Astrocyte of the spinal cord (primary cell): ENCODE measurements at regions not wholly inside any gene's neighbourhood (a gene's known extent, or its start where the extent isn't known, plus 50 kb on each side); places are given as distances from the start of the nearest gene placed in this dataset.
"Not testable (repeated sequence)": the region's sequence is repeated elsewhere in the genome, so short reads cannot be mapped to it uniquely, and the experiment has no call there.

Source experiments
- DNase-seq: peaks from one replicate; pipeline ENCODE4 v3.0.0; 2011; ENCODE audit warnings: low read depth, low spot score
- H3K4me3 ChIP-seq: 2 replicates; pipeline ENCODE4 v1.5.1; 2011; ENCODE audit warnings: low read depth, mild to moderate bottlenecking, low read length, moderate library complexity
- in situ Hi-C: cut with HindIII; loops from 2 replicates; pipeline ENCODE4 v1.10.0; 2017; ENCODE audit warnings: low sequenced_read_pairs
- TF ChIP-seq, protein P1 (sequence below): IDR thresholded peaks from 2 replicates; pipeline ENCODE4 v1.5.1; 2012; ENCODE audit warnings: low read depth, mild to moderate bottlenecking, low read length, inconsistent platforms

DNA sequence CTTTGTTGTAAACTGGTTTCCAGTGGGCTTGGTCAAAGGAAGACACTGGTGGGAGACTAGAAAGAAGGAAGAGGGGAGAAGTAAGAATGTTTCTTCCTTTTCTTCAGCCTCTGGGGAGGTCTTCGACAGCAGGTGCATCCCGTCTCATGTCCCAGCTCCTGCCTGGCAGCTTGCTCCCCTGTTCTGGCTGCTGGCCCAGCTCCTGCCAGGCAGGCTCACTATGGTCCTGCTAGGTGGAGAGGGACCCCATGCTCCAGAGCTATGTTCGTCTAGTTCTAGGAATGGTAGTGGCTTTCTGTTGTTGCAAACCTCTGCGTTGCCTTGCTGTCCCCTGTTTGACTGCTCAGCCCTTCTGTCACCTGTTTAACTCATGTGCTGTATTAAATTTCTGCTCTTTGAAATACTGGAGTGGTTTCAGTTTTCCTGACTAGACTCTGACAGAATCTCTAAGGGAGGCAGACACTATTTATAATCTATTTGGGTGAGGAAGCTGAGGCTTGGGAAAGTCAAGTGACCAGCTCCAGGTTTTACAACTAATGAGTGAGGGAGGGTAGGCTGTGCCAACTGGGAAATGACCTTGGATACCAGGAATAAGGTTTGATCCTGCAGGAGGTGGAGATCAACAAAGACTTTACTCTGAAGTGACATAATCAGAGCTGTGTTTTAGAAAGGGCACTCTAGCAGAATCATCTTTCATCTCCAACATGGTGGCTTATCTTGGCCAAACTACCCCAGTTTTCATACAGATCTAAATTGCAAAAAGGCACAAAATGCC lies 94.7 kb upstream of the DDHD1 start:
- no peak overlapping the region for H3K4me3 ChIP-seq
- in situ Hi-C loops = no loop called here
- DNase-seq = no peak
- TF ChIP-seq, protein P1, sequence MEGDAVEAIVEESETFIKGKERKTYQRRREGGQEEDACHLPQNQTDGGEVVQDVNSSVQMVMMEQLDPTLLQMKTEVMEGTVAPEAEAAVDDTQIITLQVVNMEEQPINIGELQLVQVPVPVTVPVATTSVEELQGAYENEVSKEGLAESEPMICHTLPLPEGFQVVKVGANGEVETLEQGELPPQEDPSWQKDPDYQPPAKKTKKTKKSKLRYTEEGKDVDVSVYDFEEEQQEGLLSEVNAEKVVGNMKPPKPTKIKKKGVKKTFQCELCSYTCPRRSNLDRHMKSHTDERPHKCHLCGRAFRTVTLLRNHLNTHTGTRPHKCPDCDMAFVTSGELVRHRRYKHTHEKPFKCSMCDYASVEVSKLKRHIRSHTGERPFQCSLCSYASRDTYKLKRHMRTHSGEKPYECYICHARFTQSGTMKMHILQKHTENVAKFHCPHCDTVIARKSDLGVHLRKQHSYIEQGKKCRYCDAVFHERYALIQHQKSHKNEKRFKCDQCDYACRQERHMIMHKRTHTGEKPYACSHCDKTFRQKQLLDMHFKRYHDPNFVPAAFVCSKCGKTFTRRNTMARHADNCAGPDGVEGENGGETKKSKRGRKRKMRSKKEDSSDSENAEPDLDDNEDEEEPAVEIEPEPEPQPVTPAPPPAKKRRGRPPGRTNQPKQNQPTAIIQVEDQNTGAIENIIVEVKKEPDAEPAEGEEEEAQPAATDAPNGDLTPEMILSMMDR = no peak

DNA sequence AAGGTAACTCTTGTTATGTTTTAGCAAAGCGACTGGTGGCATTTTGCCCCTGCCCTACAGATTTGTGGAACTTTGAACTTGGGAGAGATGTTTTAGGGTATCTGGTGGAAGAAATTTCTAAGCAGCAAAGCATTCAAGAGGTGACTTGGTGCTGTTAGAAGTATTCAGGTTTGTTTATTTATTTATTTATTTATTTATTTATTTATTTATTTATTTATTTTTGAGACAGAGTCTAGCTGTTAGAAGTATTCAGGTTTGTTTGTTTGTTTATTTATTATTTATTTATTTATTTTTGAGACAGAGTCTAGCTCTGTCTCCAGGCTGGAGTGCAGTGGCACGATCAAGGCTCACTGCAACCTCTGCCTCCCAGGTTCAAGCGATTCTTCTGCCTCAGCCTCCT lies 89.8 kb upstream of the DDHD1 start:
- DNase-seq, H3K4me3 ChIP-seq, in situ Hi-C loops: not testable (repeated sequence)

DNA sequence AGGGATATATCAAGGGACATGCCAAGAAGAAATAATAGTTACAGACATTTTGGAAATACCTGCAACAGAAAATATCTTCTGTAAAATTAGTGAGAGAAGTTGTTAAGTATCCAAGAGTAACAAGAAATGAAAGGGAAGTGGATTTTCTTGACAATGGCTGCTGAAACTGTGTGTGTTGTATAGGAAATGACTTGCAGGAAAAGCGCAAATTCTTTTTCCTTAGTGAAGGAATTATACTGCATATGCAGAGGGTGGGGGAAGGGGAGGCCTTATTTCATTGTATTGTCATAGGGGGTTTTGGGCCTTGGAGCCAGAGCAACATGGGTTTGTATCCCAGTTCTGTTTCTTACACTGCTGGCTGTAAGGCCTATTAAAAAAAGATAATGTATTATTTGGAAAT lies 84.4 kb upstream of the DDHD1 start:
- TF ChIP-seq, protein P1 = no peak
- no peak overlapping the region for H3K4me3 ChIP-seq
- in situ Hi-C loops = no loop called here
- no peak for DNase-seq

DNA sequence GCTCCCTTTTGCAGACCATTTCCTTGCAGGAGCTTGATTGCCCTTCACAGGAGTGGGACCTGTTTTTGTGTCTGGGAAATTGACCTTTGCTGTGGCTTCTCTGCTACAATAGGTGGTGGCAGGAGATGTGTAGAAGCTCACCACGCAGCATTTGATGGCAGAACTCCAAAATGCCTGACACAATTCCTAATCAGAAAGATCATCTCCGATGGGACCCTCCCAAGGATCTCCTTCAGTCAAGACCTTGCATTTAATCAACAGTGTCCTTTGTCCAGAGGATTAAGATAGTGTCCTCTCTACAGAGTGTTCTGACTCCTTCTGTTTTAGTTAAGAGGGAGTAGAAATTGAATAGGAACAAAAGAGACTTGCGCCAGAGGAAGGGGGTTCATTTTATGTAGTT lies 83.6 kb upstream of the DDHD1 start:
- in situ Hi-C loops = no loop called here
- TF ChIP-seq, protein P1 = no peak
- no peak overlapping the region for H3K4me3 ChIP-seq
- DNase-seq = no peak

DNA sequence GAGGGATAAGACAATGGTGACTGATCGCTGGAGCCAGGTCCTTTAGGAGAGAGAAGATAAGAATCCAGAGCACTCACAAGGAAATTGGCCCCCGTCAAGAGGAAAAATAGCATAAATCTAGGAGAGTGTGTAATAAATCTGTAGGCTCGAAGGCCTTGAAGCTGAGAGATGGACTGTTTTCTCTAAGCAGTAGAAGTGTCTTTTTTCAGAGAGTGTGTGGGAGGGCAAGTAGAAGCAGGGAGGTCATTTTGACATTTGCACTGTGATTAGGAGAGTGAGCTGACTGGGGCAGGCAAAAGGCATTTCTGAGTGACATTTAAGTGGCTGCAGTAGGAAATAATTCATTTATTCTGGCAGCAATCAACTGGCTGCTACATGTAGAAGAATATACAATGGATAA lies 78.0 kb upstream of the DDHD1 start:
- DNase-seq = no peak
- TF ChIP-seq, protein P1 = no peak
- in situ Hi-C loops = no loop called here

DNA sequence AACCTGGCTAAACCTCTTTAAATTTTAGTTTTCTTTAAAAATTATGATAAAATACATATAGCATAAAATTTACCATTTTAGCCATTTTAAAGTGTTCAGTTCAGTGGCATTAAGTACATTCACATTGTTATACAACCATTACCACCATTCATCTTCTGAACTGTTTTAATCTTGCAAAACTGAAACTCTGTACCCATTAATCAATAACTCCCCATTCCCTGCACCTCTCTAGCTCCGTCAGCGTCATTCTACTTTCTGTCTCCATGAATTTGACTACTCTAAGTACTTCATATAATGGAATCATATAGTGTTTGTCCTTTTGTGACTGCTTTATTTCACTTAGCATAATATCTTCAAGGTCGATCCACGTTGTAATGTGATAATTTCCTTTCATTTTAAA lies 75.8 kb upstream of the DDHD1 start:
- TF ChIP-seq, protein P1 = no peak
- no peak overlapping the region for H3K4me3 ChIP-seq
- DNase-seq = no peak
- in situ Hi-C loops = no loop called here

More for the DNA sequence above, 78.0 kb upstream of the DDHD1 start:
- H3K4me3 ChIP-seq = no peak overlapping the region

DNA sequence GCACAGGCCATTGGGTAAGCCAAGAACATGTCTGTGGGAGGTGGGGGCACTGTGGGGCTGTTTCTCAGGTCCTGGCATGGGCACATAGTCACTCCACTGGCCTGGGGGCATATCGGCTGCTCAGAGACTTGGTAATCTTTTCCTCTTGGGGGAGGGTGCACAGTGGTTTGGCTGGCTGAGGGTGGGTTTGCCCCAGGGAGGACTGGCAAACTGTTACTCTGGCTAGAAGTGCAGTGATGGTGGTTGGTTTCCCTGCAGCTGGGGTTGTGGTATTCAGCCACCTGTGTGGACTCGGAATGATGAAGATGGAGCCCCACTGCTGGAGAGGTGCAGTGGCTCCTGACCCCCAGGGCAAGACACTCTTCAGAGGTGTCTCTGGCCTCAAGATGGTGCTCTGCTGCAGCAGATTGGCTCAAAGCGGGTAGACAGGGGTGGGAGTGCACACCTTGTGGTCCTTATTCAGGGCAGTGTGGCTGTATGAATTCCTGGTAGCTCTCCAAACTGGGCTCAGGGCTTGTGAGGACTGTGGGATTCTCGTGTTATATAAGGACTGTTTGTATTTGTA lies 74.1 kb upstream of the DDHD1 start:
- in situ Hi-C loops = no loop called here
- TF ChIP-seq, protein P1 = no peak
- H3K4me3 ChIP-seq = no peak overlapping the region
- DNase-seq = no peak
